T-cell (primary cell): ENCODE measurements at regions not wholly inside any gene's neighbourhood (a gene's known extent, or its start where the extent isn't known, plus 50 kb on each side); places are given as distances from the start of the nearest gene placed in this dataset.

ENCODE experiments used
- ATAC-seq, 4 experiments: fragments of 200-7000 bp in 3 of 4; fragments of 150-1000 bp in 1 of 4; cut with Tn5 transposase; replicated peaks in 1 of 4; 1 replicate in 3 of 4; 2 replicates in 1 of 4; pipeline ENCODE4 v1.10.0; 2021; ENCODE audit warnings: moderate library complexity in 3 of 4, mild to moderate bottlenecking in 2 of 4, moderate number of reproducible peaks in 1 of 4
- CTCF ChIA-PET, 2 donors: fragments of 300-600 bp; sonication (Branson Sonifier 250); formaldehyde crosslinking; loops; one replicate each; lab custom pipeline; 2022; ENCODE audit warnings: antibody characterized with exemption in 2 of 2; lab: Charles Lee
- POLR2A ChIA-PET, 2 donors: fragments of 300-600 bp; sonication (Branson Sonifier 250); formaldehyde crosslinking; loops; one replicate each; lab custom pipeline; 2022; ENCODE audit warnings: antibody characterized with exemption in 2 of 2; lab: Charles Lee
- DNase-seq, 35 experiments: peaks; one replicate each; pipeline versions ENCODE4 v3.0.0 to v3.0.0-alpha.2; 2013 to 2023
- H3K27ac ChIP-seq: one replicate; pipeline ENCODE4 v1.5.1; 2013; ENCODE audit warnings: low read length
- H3K27me3 ChIP-seq, 2 experiments: replicated peaks in 1 of 2; 1 replicate in 1 of 2; 2 replicates in 1 of 2; pipeline versions ENCODE4 v1.6.1 to v1.7.0; 2013; ENCODE audit warnings: low read length in 1 of 2, mixed read lengths in 1 of 2; ENCODE audit not compliant: control insufficient read depth in 2 of 2, insufficient read depth in 2 of 2; ENCODE audit errors: extremely low read depth in 1 of 2
- H3K36me3 ChIP-seq, 2 donors: 1 replicate in 1 of 2; 2 replicates in 1 of 2; pipeline versions ENCODE4 v1.6.1 to v1.7.0; 2013; ENCODE audit warnings: low read length in 1 of 2; ENCODE audit not compliant: control insufficient read depth in 2 of 2, insufficient read depth in 1 of 2; ENCODE audit errors: extremely low read depth in 1 of 2
- H3K4me1 ChIP-seq, 2 experiments: 1 replicate in 1 of 2; 2 replicates in 1 of 2; pipeline versions ENCODE4 v1.6.1 to v1.7.0; 2013; ENCODE audit warnings: low read length in 2 of 2, mixed read lengths in 1 of 2; ENCODE audit not compliant: insufficient read depth in 2 of 2, control insufficient read depth in 1 of 2; ENCODE audit errors: extremely low read depth in 1 of 2
- H3K4me3 ChIP-seq, 2 donors: 1 replicate in 1 of 2; 2 replicates in 1 of 2; pipeline versions ENCODE4 v1.5.1 to v1.7.0; 2013; ENCODE audit warnings: mild to moderate bottlenecking in 2 of 2, low read length in 1 of 2, moderate library complexity in 1 of 2; ENCODE audit not compliant: control insufficient read depth in 1 of 2; ENCODE audit errors: extremely low read depth in 1 of 2
- H3K9me3 ChIP-seq: 2 replicates; pipeline ENCODE4 v1.7.0; 2013
- H3K27ac Mint-ChIP-seq, 2 donors: one replicate each; pipeline ENCODE4 v1.8.0; 2020 to 2021; ENCODE audit warnings: mild to moderate bottlenecking in 2 of 2, mixed read lengths in 2 of 2
- H3K27me3 Mint-ChIP-seq, 2 donors: one replicate each; pipeline ENCODE4 v1.8.0; 2021 to 2022; ENCODE audit warnings: mixed read lengths in 2 of 2
- H3K36me3 Mint-ChIP-seq: one replicate; pipeline ENCODE4 v1.8.0; 2021; ENCODE audit warnings: mixed read lengths
- H3K4me1 Mint-ChIP-seq, 3 donors: one replicate each; pipeline ENCODE4 v1.8.0; 2020 to 2022; ENCODE audit warnings: mixed read lengths in 3 of 3, mild to moderate bottlenecking in 1 of 3
- H3K4me3 Mint-ChIP-seq, 3 donors: one replicate each; pipeline ENCODE4 v1.8.0; 2020 to 2022; ENCODE audit warnings: mild to moderate bottlenecking in 3 of 3, mixed read lengths in 3 of 3, moderate library complexity in 3 of 3
- H3K9me3 Mint-ChIP-seq, 3 donors: one replicate each; pipeline ENCODE4 v1.8.0; 2020 to 2022; ENCODE audit warnings: mixed read lengths in 3 of 3
- WGBS: methylation state at CpG from one replicate; pipeline ENCODE4 v1.1.5; 2013; ENCODE audit warnings: missing lambda C conversion rate; ENCODE audit not compliant: insufficient coverage; 5-methylcytosine and 5-hydroxymethylcytosine counted together

GRCh38 chr2:8045081-8045614 lies 636.7 kb upstream of the ID2 start:
- H3K27me3 ChIP-seq = peaks cover 0 to 3% of the 10 kb centered on the region in 2 experiments
- Mint-ChIP-seq H3K27me3 (no peaks in the 10 kb centered on the region), H3K36me3 (no peaks in the 10 kb centered on the region), H3K4me1 (peaks cover 0 to 1% (median 0%) of the 10 kb centered on the region in 3 donors), H3K4me3 (no peak overlapping the region), H3K27ac (no peak overlapping the region), H3K9me3 (peaks cover 2 to 7% (median 5%) of the 10 kb centered on the region in 3 donors)
- H3K36me3 ChIP-seq = no peaks in the 10 kb centered on the region
- ATAC-seq (no peak), DNase-seq (no peak)
- peaks cover 0 to 3% of the 10 kb centered on the region in 2 experiments for H3K4me1 ChIP-seq
- H3K27ac ChIP-seq = no peak overlapping the region
- ChIA-PET CTCF (no interaction called here), POLR2A (no interaction called here)
- WGBS = 89% methylated on average over 6 of the region's 6 CpGs
- H3K9me3 ChIP-seq = no peaks in the 10 kb centered on the region
- H3K4me3 ChIP-seq = no peak overlapping the region

GRCh38 chr2:8046849-8047248 lies 635.0 kb upstream of the ID2 start:
- peaks cover 0 to 8% of the 10 kb centered on the region in 2 experiments for H3K4me1 ChIP-seq
- DNase-seq (no peak), ATAC-seq (no peak)
- H3K27me3 ChIP-seq = peaks cover 0 to 3% of the 10 kb centered on the region in 2 experiments
- Mint-ChIP-seq H3K27me3 (no peaks in the 10 kb centered on the region), H3K27ac (no peak overlapping the region), H3K9me3 (peaks cover 2 to 5% (median 3%) of the 10 kb centered on the region in 3 donors), H3K4me3 (no peak overlapping the region), H3K4me1 (peaks cover 0 to 4% (median 0%) of the 10 kb centered on the region in 3 donors), H3K36me3 (no peaks in the 10 kb centered on the region)
- ChIA-PET POLR2A (no interaction called here), CTCF (no interaction called here)
- no peak overlapping the region for H3K27ac ChIP-seq
- H3K36me3 ChIP-seq = no peaks in the 10 kb centered on the region
- WGBS = no CpG with 5 or more reads among the region's 5 CpGs
- H3K9me3 ChIP-seq = no peaks in the 10 kb centered on the region
- H3K4me3 ChIP-seq = no peak overlapping the region

- ChIA-PET POLR2A (no interaction called here), CTCF (no interaction called here)
- H3K9me3 ChIP-seq = no peaks in the 10 kb centered on the region
- H3K4me1 ChIP-seq = peaks cover 0 to 8% of the 10 kb centered on the region in 2 experiments
- Mint-ChIP-seq H3K27me3 (no peaks in the 10 kb centered on the region), H3K9me3 (no peaks in the 10 kb centered on the region), H3K27ac (no peak overlapping the region), H3K4me3 (no peak overlapping the region), H3K36me3 (no peaks in the 10 kb centered on the region), H3K4me1 (peaks cover 0 to 4% (median 0%) of the 10 kb centered on the region in 3 donors)
- DNase-seq (no peak), ATAC-seq (no peak)
- no peaks in the 10 kb centered on the region for H3K27me3 ChIP-seq
- no peaks in the 10 kb centered on the region for H3K36me3 ChIP-seq
- no peak overlapping the region for H3K27ac ChIP-seq
- WGBS = 100% methylated on average over 3 of the region's 4 CpGs
- H3K4me3 ChIP-seq = no peak overlapping the region
Measured at GRCh38 chr2:8049176-8049575, 632.7 kb upstream of the ID2 start.

- ATAC-seq (no peak), DNase-seq (no peak)
- H3K4me1 ChIP-seq = peaks cover 0 to 8% of the 10 kb centered on the region in 2 experiments
- H3K27me3 ChIP-seq = no peaks in the 10 kb centered on the region
- Mint-ChIP-seq H3K36me3 (no peaks in the 10 kb centered on the region), H3K27me3 (no peaks in the 10 kb centered on the region), H3K27ac (no peak overlapping the region), H3K4me3 (no peak overlapping the region), H3K4me1 (peaks cover 0 to 4% (median 0%) of the 10 kb centered on the region in 3 donors), H3K9me3 (no peaks in the 10 kb centered on the region)
- H3K27ac ChIP-seq = no peak overlapping the region
- ChIA-PET CTCF (no interaction called here), POLR2A (no interaction called here)
- no peaks in the 10 kb centered on the region for H3K36me3 ChIP-seq
- H3K4me3 ChIP-seq = no peak overlapping the region
- no peaks in the 10 kb centered on the region for H3K9me3 ChIP-seq
- 40% methylated on average over 1 of the region's 3 CpGs for whole genome bisulfite sequencing
Measured at GRCh38 chr2:8049851-8050571, 631.8 kb upstream of the ID2 start.

- ATAC-seq (no peak), DNase-seq (no peak)
- Mint-ChIP-seq H3K27ac (no peak overlapping the region), H3K9me3 (peaks cover 8 to 16% (median 12%) of the 10 kb centered on the region in 3 donors), H3K36me3 (no peaks in the 10 kb centered on the region), H3K4me1 (peaks cover 0 to 4% (median 0%) of the 10 kb centered on the region in 3 donors), H3K27me3 (no peaks in the 10 kb centered on the region), H3K4me3 (no peak overlapping the region)
- Histone ChIP-seq H3K9me3 (no peaks in the 10 kb centered on the region), H3K36me3 (no peaks in the 10 kb centered on the region), H3K4me3 (no peak overlapping the region), H3K27me3 (no peaks in the 10 kb centered on the region), H3K4me1 (peaks cover 0 to 8% of the 10 kb centered on the region in 2 experiments), H3K27ac (no peak overlapping the region)
- POLR2A ChIA-PET = no interaction called here
- CTCF ChIA-PET = interaction anchor here in 1 of 2 donors (0.6 kb wide), 1 partner anchor 652 kb away, joined by 4 read pairs; no protein-coding TSS in a partner anchor
Measured at GRCh38 chr2:8053216-8053615, 628.6 kb upstream of the ID2 start.

- ChIA-PET CTCF (no interaction called here), POLR2A (no interaction called here)
- WGBS = 90% methylated on average over 2 of the region's 6 CpGs
Measured at GRCh38 chr2:8054070-8054469, 627.8 kb upstream of the ID2 start.

More at GRCh38 chr2:8054070-8054469, 627.8 kb upstream of the ID2 start:
- H3K9me3 Mint-ChIP-seq = peaks cover 8 to 16% (median 12%) of the 10 kb centered on the region in 3 donors
- no peak overlapping the region for H3K4me3 Mint-ChIP-seq
- no peak overlapping the region for H3K4me3 ChIP-seq
- DNase-seq (no peak), ATAC-seq (no peak)
- H3K4me1 Mint-ChIP-seq = peaks cover 0 to 7% (median 6%) of the 10 kb centered on the region in 3 donors
- no peaks in the 10 kb centered on the region for H3K36me3 ChIP-seq
- H3K27me3 Mint-ChIP-seq = no peaks in the 10 kb centered on the region
- H3K27me3 ChIP-seq = no peaks in the 10 kb centered on the region
- H3K4me1 ChIP-seq = peaks cover 0 to 8% of the 10 kb centered on the region in 2 experiments
- H3K27ac ChIP-seq = no peak overlapping the region
- no peaks in the 10 kb centered on the region for H3K36me3 Mint-ChIP-seq
- H3K9me3 ChIP-seq = no peaks in the 10 kb centered on the region
- H3K27ac Mint-ChIP-seq = no peak overlapping the region
